ENCODE measurements at regions not wholly inside any gene's neighbourhood (a gene's known extent, or its start where the extent isn't known, plus 50 kb on each side); places are given as distances from the start of the nearest gene placed in this dataset.

DNA sequence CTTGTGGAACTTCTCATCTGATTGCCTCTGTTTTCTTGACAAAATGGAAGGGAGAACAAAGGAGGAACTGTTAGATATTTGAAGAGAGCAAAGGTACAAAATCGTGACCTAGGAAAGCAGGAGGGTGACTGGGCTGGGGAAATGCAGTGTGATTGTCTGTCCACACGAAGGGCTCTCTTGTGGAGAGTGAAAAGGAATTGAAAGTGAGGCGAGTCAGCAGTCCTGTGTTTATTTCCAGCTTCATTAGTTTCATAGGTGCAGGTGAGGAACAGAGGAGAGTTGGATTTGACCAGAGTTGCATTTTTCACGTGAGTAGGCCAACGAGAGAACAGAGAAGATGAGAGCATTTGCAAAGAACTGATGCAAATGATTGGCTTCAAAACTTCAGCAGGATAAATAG, 336.4 kb upstream of the SATB1 start:
- no peak overlapping the region for H3K27ac ChIP-seq (ENCODE audit: low read depth in 1 of 2, low read length in 2 of 2)
- no peak for TF ChIP-seq FOXA2 (IDR thresholded peaks at IDR 0.05)
- no peak for TF ChIP-seq HNF4G (IDR thresholded peaks at IDR 0.05)
- no peak for TF ChIP-seq NR2F2 (IDR thresholded peaks at IDR 0.05)
- 53% methylated on average over 5 of the region's 5 CpGs for WGBS
- peaks cover 0 to 4% (median 0%) of the 10 kb centered on the region in 4 donors for H3K27me3 ChIP-seq (ENCODE audit: control insufficient read depth in 4 of 4, insufficient read depth in 4 of 4, low read length in 3 of 4)
- H3K4me3 ChIP-seq (ENCODE audit: low read depth in 1 of 3, low read length in 3 of 3): no peak overlapping the region
- H3K36me3 ChIP-seq (ENCODE audit: control insufficient read depth in 4 of 4, insufficient read depth in 3 of 4, low read depth in 1 of 4, low read length in 3 of 4): no peaks in the 10 kb centered on the region
- H3K9me3 ChIP-seq (ENCODE audit: control insufficient read depth in 4 of 4, low read length in 3 of 4): no peaks in the 10 kb centered on the region
- H3K9ac ChIP-seq (ENCODE audit: low read depth in 1 of 2, low read length in 2 of 2): no peak overlapping the region
- DNase-seq (ENCODE audit: low spot score): no peak
- H3K4me1 ChIP-seq (ENCODE audit: control insufficient read depth in 4 of 4, insufficient read depth in 4 of 4, low read length in 3 of 4): no peaks in the 10 kb centered on the region

DNA sequence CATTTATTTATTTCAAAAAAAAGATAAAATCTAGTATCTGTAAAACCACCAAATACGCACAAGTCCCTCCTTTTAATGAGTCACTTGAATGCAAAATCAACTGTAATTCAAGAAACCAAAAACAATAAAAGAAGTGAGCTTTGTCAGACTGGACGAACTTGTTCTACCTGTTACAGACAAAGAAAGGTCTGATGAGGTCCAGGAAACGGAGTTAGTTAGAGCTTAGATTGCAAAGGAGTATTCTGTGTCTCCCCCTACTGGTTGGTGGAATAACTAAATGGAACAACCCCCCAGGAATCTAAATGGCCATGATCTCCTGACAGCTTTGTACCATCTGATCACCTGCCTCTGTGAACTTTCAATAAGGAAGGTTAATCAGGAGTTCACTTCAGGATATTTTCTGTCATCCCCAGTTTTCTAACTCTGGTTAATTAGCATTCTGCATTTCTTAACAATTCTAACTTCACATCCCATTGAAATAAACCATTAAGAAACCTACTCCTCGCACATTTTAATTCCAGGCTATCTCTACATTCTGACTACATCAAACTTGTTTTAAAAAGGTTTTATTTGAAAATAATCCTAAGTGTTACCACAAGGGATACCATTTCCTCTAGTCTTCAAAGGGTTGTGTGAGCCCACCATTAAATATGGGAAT, 333.0 kb upstream of the SATB1 start:
- H3K9ac ChIP-seq (ENCODE audit: low read depth in 1 of 2, low read length in 2 of 2): no peak overlapping the region
- H3K9me3 ChIP-seq (ENCODE audit: control insufficient read depth in 4 of 4, low read length in 3 of 4): no peaks in the 10 kb centered on the region
- H3K27ac ChIP-seq (ENCODE audit: low read depth in 1 of 2, low read length in 2 of 2): no peak overlapping the region
- no peak for DNase-seq (ENCODE audit: low spot score)
- H3K36me3 ChIP-seq (ENCODE audit: control insufficient read depth in 4 of 4, insufficient read depth in 3 of 4, low read depth in 1 of 4, low read length in 3 of 4): no peaks in the 10 kb centered on the region
- 48% methylated on average over 4 of the region's 4 CpGs for WGBS
- TF ChIP-seq, protein P1, sequence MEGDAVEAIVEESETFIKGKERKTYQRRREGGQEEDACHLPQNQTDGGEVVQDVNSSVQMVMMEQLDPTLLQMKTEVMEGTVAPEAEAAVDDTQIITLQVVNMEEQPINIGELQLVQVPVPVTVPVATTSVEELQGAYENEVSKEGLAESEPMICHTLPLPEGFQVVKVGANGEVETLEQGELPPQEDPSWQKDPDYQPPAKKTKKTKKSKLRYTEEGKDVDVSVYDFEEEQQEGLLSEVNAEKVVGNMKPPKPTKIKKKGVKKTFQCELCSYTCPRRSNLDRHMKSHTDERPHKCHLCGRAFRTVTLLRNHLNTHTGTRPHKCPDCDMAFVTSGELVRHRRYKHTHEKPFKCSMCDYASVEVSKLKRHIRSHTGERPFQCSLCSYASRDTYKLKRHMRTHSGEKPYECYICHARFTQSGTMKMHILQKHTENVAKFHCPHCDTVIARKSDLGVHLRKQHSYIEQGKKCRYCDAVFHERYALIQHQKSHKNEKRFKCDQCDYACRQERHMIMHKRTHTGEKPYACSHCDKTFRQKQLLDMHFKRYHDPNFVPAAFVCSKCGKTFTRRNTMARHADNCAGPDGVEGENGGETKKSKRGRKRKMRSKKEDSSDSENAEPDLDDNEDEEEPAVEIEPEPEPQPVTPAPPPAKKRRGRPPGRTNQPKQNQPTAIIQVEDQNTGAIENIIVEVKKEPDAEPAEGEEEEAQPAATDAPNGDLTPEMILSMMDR (IDR thresholded peaks at IDR 0.05; ENCODE audit: low read depth, low read length, missing input control): peak; percentile 41
- TF ChIP-seq TAF1 (conservative IDR thresholded peaks at IDR 0.05) (no peak), GABPA (IDR thresholded peaks at IDR 0.05 in 1 of 2, conservative IDR thresholded peaks at IDR 0.05 in 1 of 2) (no peak), RAD21 (IDR thresholded peaks at IDR 0.05) (peak; percentile 71 to 74), NR2F2 (IDR thresholded peaks at IDR 0.05) (no peak)
- H3K4me1 ChIP-seq (ENCODE audit: control insufficient read depth in 4 of 4, insufficient read depth in 4 of 4, low read length in 3 of 4): no peaks in the 10 kb centered on the region
- no peak overlapping the region for H3K4me3 ChIP-seq (ENCODE audit: low read depth in 1 of 3, low read length in 3 of 3)
- H3K27me3 ChIP-seq (ENCODE audit: control insufficient read depth in 4 of 4, insufficient read depth in 4 of 4, low read length in 3 of 4): peaks cover 0 to 4% (median 0%) of the 10 kb centered on the region in 4 donors

DNA sequence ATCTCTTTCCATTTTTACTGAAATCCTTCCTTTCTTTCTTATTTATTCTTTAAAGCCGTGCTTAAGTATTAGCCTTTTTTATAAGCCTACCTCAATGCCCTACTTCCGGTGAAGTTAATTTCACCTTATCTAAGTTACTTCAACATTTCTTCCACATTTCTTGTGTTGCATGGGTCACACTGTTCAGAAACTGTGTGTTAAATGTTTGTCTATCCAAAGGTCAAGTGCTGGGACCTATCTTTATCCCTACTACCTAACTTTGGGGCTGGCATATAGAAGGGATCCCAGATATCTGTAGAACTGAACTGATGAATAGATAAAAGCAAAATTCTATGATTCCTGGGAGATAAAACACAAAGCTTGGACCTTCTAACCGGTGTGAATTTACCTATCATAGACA, 332.3 kb upstream of the SATB1 start:
- Histone ChIP-seq H3K9me3 (ENCODE audit: control insufficient read depth in 4 of 4, low read length in 3 of 4) (no peaks in the 10 kb centered on the region), H3K4me3 (ENCODE audit: low read depth in 1 of 3, low read length in 3 of 3) (no peak overlapping the region), H3K9ac (ENCODE audit: low read depth in 1 of 2, low read length in 2 of 2) (no peak overlapping the region), H3K27ac (ENCODE audit: low read depth in 1 of 2, low read length in 2 of 2) (no peak overlapping the region), H3K27me3 (ENCODE audit: control insufficient read depth in 4 of 4, insufficient read depth in 4 of 4, low read length in 3 of 4) (peaks cover 0 to 4% (median 0%) of the 10 kb centered on the region in 4 donors), H3K36me3 (ENCODE audit: control insufficient read depth in 4 of 4, insufficient read depth in 3 of 4, low read depth in 1 of 4, low read length in 3 of 4) (no peaks in the 10 kb centered on the region), H3K4me1 (ENCODE audit: control insufficient read depth in 4 of 4, insufficient read depth in 4 of 4, low read length in 3 of 4) (no peaks in the 10 kb centered on the region)
- no peak for TF ChIP-seq FOXA1 (IDR thresholded peaks at IDR 0.05)
- TF ChIP-seq, protein P2, sequence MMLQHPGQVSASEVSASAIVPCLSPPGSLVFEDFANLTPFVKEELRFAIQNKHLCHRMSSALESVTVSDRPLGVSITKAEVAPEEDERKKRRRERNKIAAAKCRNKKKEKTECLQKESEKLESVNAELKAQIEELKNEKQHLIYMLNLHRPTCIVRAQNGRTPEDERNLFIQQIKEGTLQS (IDR thresholded peaks at IDR 0.05): no peak
- no peak for TF ChIP-seq FOXA2 (IDR thresholded peaks at IDR 0.05)
- TF ChIP-seq YY1 (IDR thresholded peaks at IDR 0.05): no peak
- TF ChIP-seq, protein P1 (IDR thresholded peaks at IDR 0.05; ENCODE audit: low read depth, low read length, missing input control): no peak
- TF ChIP-seq RAD21 (IDR thresholded peaks at IDR 0.05): no peak
- no peak for TF ChIP-seq GABPA (IDR thresholded peaks at IDR 0.05 in 1 of 2, conservative IDR thresholded peaks at IDR 0.05 in 1 of 2)
- TF ChIP-seq TAF1 (conservative IDR thresholded peaks at IDR 0.05): no peak
- TF ChIP-seq HNF4G (IDR thresholded peaks at IDR 0.05): no peak
- TF ChIP-seq, protein P3, sequence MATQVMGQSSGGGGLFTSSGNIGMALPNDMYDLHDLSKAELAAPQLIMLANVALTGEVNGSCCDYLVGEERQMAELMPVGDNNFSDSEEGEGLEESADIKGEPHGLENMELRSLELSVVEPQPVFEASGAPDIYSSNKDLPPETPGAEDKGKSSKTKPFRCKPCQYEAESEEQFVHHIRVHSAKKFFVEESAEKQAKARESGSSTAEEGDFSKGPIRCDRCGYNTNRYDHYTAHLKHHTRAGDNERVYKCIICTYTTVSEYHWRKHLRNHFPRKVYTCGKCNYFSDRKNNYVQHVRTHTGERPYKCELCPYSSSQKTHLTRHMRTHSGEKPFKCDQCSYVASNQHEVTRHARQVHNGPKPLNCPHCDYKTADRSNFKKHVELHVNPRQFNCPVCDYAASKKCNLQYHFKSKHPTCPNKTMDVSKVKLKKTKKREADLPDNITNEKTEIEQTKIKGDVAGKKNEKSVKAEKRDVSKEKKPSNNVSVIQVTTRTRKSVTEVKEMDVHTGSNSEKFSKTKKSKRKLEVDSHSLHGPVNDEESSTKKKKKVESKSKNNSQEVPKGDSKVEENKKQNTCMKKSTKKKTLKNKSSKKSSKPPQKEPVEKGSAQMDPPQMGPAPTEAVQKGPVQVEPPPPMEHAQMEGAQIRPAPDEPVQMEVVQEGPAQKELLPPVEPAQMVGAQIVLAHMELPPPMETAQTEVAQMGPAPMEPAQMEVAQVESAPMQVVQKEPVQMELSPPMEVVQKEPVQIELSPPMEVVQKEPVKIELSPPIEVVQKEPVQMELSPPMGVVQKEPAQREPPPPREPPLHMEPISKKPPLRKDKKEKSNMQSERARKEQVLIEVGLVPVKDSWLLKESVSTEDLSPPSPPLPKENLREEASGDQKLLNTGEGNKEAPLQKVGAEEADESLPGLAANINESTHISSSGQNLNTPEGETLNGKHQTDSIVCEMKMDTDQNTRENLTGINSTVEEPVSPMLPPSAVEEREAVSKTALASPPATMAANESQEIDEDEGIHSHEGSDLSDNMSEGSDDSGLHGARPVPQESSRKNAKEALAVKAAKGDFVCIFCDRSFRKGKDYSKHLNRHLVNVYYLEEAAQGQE (IDR thresholded peaks at IDR 0.05): no peak
- TF ChIP-seq RXRA (IDR thresholded peaks at IDR 0.05): no peak
- TF ChIP-seq SP1 (IDR thresholded peaks at IDR 0.05): no peak
- no peak for DNase-seq (ENCODE audit: low spot score)
- 69% methylated on average over 3 of the region's 3 CpGs for WGBS

Data from liver (tissue), 8 donors.